GM21717 (cell line): ENCODE measurements at regions not wholly inside any gene's neighbourhood (a gene's known extent, or its start where the extent isn't known, plus 50 kb on each side); places are given as distances from the start of the nearest gene placed in this dataset.

Experiments used
- ATAC-seq: cut with Tn5 transposase; IDR thresholded peaks from one replicate; pipeline ENCODE4 v1.9.1; 2021; ENCODE audit warnings: mild to moderate bottlenecking, moderate library complexity; ENCODE audit not compliant: unreplicated experiment

DNA sequence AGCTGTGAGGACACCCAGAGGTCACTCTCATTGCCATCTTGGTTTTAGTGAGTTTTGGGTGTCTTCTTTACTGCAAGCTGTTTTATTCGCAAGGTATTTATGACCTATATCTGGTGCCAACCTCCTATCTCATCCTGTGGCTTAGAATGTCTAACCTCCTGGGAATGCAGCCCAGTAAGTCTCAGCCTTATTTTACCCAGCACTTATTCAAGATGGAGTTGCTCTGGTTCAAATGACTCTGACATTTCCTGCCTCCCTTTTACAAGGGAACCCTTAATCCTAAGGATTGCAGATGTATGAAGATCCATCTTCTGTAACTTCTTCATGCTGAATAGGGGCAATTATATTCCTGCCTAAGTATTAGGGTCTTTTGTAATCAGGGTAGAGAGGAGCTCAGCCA is 708.0 kb downstream of the TMEM182 start:
- no peak for ATAC-seq

DNA sequence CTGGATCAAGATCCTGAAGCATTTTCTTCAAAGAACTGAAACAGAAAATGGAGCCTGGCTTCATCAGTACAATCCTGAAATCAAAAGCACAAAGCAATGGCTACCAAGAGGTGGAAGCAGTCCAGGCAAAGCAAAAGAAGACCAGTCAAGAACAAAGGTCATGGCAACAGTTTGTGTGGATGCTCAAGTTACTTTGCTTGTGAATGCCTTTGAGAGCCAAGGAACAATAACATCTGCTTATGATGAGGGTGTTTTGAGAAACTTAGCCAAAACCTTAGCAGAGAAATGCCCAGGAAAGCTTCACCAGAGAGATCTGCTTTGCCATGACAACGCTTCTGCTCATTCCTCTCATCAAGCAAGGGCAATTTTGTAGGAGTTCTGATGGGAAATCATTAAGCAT is 723.1 kb downstream of the TMEM182 start:
- no peak for ATAC-seq

GRCh38 chr2:103496850-103497249 is 735.0 kb downstream of the TMEM182 start:
- ATAC-seq = no peak

DNA sequence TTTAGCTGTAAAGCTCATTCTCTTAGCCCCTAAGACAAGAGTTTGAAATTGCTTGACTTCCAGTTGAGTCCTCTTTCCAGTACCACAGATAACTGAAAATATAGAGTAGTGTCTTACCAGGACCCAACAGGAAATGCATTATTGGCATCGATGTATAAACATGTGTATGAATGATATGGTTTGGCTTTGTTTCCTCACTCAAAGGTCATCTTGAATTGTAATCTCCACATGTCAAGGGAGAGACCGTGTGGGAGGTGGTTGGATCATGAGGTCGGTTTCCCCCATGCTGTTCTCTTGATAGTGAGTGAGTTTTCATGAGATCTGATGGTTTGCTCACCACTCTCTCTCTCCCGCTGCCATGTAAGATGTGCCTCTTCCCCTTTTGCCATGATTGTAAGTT is 745.0 kb downstream of the TMEM182 start:
- no peak for ATAC-seq

- no peak for ATAC-seq
Measured at GRCh38 chr2:103512442-103512841, 750.6 kb downstream of the TMEM182 start.

GRCh38 chr2:103520547-103520946 is 758.7 kb downstream of the TMEM182 start:
- ATAC-seq = no peak

DNA sequence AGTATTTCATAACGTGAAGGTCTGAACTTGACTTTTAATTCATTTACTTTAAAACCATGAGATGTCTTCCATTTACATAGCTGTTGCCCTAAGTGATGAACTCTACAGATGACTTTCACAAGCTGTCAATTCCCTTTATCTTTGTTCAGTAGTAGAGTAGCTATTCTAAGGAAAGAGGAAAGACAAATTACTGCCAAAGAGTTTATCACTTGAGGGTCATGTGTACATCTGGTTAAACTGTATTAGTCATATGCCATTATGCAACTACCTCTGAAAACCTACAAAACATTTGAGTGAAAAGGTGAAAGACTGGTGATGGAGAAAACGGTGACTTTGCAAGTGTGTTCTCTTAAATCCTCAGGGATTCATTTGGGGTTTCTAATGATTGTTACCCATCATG is 763.9 kb downstream of the TMEM182 start:
- no peak for ATAC-seq

GRCh38 chr2:103526757-103527156 is 764.9 kb downstream of the TMEM182 start:
- no peak for ATAC-seq

GRCh38 chr2:103527278-103527677 is 765.4 kb downstream of the TMEM182 start:
- no peak for ATAC-seq

DNA sequence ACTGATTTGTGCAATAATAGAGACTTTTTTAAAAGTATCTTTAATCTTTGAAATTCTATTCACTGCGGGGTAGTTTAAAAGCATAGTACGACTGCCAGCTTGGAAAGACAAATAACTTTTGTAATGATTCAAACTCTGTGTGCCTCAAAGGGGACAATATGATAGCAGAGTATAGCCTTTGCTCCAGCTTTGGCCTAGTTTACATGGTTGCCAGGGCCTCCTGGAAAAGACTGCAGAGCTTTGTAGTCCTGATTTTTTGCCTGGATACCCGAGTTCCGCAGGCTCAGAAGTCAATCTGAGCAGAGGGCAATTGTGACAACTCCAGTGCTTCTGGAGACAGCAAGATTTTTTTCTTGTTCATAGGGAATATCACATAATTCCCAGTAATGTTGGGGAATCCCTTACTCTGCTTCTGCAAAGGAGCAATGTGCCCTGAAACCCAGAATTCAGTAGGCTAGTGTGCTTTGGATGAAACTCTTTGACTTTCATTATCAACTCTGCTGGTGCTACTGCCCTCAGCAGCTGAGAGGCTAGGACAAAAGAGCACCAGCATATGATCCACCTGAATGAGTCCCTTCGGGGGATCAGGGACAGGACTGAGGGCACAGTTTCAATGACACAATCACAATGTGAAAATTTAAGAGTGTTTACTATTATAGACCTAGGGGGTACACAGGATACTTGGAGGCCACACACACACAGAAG is 768.1 kb downstream of the TMEM182 start:
- no peak for ATAC-seq

- ATAC-seq = no peak
Measured at GRCh38 chr2:103552775-103553174, 790.9 kb downstream of the TMEM182 start.

DNA sequence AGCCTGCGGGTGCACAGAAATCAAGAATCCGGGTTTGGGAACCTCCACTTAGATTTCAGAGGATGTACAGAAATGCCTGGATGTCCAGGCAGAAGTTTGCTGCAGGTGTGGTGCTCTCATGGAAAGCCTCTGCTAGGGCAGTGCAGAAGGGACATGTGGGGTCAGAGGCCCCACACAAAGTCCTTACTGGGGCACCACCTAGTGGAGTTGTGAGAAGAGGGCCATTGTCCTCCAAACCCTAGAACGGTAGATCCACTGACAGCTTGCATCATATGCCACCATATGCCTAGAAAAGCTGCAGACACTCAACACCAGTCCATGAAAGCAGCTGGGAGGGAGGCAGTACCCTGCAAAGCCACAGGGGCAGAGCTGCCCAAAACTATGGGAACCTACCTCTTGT is 833.0 kb downstream of the TMEM182 start:
- no peak for ATAC-seq

GRCh38 chr2:103605071-103605780 is 843.4 kb downstream of the TMEM182 start:
- no peak for ATAC-seq

- ATAC-seq = no peak
Measured at GRCh38 chr2:103615611-103616105, 853.8 kb downstream of the TMEM182 start.

DNA sequence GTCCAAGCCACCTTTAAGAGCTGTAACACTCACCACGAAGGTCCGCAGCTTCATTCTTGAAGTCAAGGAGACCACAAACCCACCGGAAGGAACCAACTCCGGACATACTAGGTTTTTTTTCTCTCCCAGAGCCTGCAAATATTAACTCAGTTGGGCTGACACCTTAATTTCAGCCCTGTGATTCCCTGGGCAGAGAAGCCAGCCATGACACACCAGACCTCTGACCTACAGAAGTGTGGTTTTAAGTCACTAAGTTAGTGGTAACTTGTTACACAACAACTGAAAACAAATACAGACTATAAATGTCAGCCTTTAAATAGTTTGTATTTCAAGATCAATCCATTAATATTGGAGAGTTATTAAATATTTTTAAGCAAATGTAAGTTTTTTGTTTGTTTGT is 855.1 kb downstream of the TMEM182 start:
- no peak for ATAC-seq

DNA sequence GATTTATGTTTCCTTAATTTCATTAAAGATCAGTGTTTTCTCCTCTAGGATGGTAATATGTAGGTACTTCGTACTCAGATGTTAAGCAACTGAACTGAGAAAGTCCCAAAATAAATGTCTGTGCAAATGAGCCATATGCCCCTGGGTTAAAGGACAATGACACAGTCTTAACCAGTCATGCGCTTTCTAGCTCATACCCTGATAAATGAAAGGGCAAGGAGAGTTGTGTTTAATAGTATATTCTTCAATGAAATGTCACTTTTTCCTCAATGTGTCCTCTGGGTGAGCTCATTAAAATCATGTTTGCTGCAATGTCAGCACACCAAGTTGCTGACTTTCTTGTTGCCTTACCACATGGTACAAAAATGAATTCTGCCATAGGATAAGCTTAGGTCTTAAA is 856.3 kb downstream of the TMEM182 start:
- ATAC-seq = no peak

DNA sequence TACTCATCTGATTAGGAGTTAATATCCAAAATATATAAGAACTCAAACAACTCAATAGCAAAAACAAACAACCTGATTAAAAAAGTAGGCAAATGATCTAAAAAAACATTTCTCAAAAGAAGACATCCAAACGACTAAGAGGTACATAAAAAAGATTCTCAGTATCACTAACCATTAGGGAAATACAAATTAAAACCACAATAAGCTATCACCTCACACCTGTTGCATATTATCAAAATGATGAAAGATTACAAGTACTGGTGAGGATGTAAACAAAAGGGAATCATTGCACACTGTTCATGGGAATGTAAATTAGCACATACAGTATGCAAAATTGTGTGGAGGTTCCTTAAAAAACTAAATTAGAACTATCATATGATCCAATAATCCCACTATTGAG is 865.5 kb downstream of the TMEM182 start:
- no peak for ATAC-seq

DNA sequence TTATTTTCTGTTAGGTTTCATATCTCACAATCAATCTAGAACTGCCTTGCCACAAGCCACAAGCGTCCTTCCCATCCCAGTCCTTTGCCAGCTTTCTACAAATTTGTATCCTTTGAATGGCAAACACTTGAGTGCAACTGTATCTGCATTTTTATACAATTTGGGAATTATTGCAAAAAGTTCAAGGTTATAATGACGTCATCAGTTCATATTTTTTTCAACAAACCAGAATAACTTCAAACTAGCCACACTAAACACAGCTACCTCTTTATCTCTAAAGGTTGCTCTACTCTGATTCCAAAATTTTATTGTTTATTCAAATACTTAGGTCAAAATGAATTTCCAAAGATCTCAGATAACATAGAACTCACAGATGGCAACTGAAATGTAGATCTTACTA is 877.1 kb downstream of the TMEM182 start:
- ATAC-seq = no peak

GRCh38 chr2:103656558-103656957 is 894.7 kb downstream of the TMEM182 start:
- no peak for ATAC-seq

DNA sequence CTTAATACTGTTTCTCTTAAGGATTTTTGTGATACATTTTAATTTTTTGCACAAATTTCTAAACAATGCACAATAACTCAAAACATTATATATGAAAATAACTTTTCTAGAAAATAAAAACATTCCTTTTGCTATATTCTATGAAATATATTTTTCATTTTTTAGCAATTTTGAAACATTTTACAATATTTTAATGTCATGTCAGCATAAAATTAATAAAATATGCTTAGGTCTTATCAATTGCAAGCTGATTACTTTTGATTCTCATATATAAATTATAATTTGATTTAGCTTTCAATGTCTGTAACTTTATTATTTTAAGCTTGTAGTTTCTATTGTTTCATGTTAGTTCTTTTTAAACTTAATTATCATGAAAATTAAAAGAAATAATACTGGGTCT is 898.7 kb downstream of the TMEM182 start:
- no peak for ATAC-seq

DNA sequence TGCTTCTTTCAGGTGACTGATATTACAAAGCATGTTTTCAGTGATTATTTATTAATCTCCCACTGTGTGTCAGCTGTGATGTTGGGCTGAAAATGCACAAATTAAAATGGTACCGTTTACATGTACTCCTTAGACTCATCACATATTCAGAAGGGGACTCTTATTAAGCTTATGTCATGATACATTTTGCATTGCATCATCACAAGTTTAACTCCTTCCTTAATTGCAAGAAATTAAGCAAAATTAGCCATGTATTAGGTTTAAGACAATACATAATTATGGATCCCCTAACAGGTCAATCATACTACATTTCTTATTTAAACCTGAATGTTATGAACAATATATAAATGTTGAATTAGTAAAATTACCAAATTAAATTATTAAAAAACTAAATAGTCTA is 899.1 kb downstream of the TMEM182 start:
- no peak for ATAC-seq

- ATAC-seq = no peak
Measured at GRCh38 chr2:103664690-103665089, 902.9 kb downstream of the TMEM182 start.
